Smooth muscle cell (in vitro differentiated cells): ENCODE measurements at regions not wholly inside any gene's neighbourhood (a gene's known extent, or its start where the extent isn't known, plus 50 kb on each side); places are given as distances from the start of the nearest gene placed in this dataset.

Source experiments
- DNase-seq: peaks from one replicate; lab custom pipeline; 2025; ENCODE audit not compliant: unreplicated experiment; lab: John Stamatoyannopoulos, UW
- H2AFZ ChIP-seq: fragments of 200-600 bp; sonication (generic); 2 replicates; pipeline ENCODE4 v1.6.0; 2016; ENCODE audit warnings: antibody characterized with exemption, low read depth, mild to moderate bottlenecking
- H3F3A ChIP-seq: fragments of 200-600 bp; sonication (generic); 2 replicates; pipeline ENCODE4 v1.6.0; 2017; ENCODE audit warnings: antibody characterized with exemption, low read depth
- H3K27ac ChIP-seq: fragments of 200-600 bp; sonication (generic); 2 replicates; pipeline ENCODE4 v1.5.1; 2016; ENCODE audit warnings: low read depth, mild to moderate bottlenecking
- H3K27me3 ChIP-seq: fragments of 200-600 bp; sonication (generic); 2 replicates; pipeline ENCODE4 v1.6.1; 2016; ENCODE audit warnings: low read depth, mild to moderate bottlenecking
- H3K36me3 ChIP-seq: fragments of 200-600 bp; sonication (generic); 2 replicates; pipeline ENCODE4 v1.5.1; 2016; ENCODE audit warnings: low read depth
- H3K4me1 ChIP-seq: fragments of 200-600 bp; sonication (generic); 2 replicates; pipeline ENCODE4 v1.5.1; 2016; ENCODE audit warnings: low read depth
- H3K4me2 ChIP-seq: fragments of 200-600 bp; sonication (generic); 2 replicates; pipeline ENCODE4 v1.6.0; 2016; ENCODE audit warnings: mild to moderate bottlenecking
- H3K4me3 ChIP-seq: fragments of 200-600 bp; sonication (generic); 2 replicates; pipeline ENCODE4 v1.5.1; 2016; ENCODE audit warnings: mild to moderate bottlenecking
- H3K79me2 ChIP-seq: fragments of 200-600 bp; sonication (generic); 2 replicates; pipeline ENCODE4 v1.6.0; 2016; ENCODE audit warnings: low read depth, mild to moderate bottlenecking
- H3K9ac ChIP-seq: fragments of 200-600 bp; sonication (generic); 2 replicates; pipeline ENCODE4 v1.6.0; 2016; ENCODE audit warnings: low read depth
- H3K9me3 ChIP-seq: fragments of 200-600 bp; sonication (generic); replicated peaks from 2 replicates; pipeline ENCODE4 v1.5.1; 2016; ENCODE audit warnings: low read depth
- H4K20me1 ChIP-seq: fragments of 200-600 bp; sonication (generic); 2 replicates; pipeline ENCODE4 v1.6.0; 2016; ENCODE audit warnings: low read depth
- WGBS: methylation state at CpG from one replicate; pipeline ENCODE4 v1.1.7; 2016; ENCODE audit warnings: low lambda C conversion rate; 5-methylcytosine and 5-hydroxymethylcytosine counted together
- TF ChIP-seq, protein P1 (sequence below): fragments of 200-600 bp; sonication (generic); IDR thresholded peaks from 2 replicates; pipeline ENCODE4 v1.5.1; 2017; ENCODE audit warnings: borderline replicate concordance, mild to moderate bottlenecking, antibody characterized with exemption; ENCODE audit not compliant: insufficient read depth, poor library complexity, severe bottlenecking

DNA sequence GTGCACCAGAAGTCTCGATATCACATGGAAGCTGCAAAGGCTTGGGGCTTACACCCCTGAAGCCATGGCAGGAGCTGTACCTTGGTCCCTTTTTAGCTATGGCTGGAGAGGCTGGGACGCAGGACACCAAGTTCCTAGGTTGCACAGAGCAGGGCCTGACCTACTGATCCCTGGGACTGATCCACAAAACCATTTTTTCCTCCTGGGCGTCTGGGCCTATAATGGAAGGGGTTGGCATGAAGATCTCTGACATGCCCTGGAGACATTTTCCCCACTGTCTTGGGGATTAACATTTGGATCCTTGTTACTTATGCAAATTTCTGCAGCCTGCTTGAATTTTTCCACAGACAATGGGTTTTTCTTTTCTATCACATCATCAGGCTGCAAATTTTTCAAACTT lies 286.7 kb upstream of the PTPRD start:
- WGBS: 82% methylated on average over 3 of the region's 3 CpGs

GRCh38 chr9:10903969-10904368 lies 291.2 kb upstream of the PTPRD start:
- no peak for DNase-seq
- Histone ChIP-seq H3K36me3 (no peaks in the 10 kb centered on the region), H3F3A (no peaks in the 10 kb centered on the region), H3K4me3 (no peak overlapping the region), H4K20me1 (no peaks in the 10 kb centered on the region), H3K4me1 (no peaks in the 10 kb centered on the region), H3K27ac (peak overlapping the region; percentile 29), H3K27me3 (no peaks in the 10 kb centered on the region), H2AFZ (no peak overlapping the region), H3K9ac (no peak overlapping the region), H3K9me3 (no peaks in the 10 kb centered on the region), H3K79me2 (no peaks in the 10 kb centered on the region), H3K4me2 (no peak overlapping the region)
- 14% methylated on average over 1 of the region's 1 CpG for WGBS
- TF ChIP-seq, protein P1, sequence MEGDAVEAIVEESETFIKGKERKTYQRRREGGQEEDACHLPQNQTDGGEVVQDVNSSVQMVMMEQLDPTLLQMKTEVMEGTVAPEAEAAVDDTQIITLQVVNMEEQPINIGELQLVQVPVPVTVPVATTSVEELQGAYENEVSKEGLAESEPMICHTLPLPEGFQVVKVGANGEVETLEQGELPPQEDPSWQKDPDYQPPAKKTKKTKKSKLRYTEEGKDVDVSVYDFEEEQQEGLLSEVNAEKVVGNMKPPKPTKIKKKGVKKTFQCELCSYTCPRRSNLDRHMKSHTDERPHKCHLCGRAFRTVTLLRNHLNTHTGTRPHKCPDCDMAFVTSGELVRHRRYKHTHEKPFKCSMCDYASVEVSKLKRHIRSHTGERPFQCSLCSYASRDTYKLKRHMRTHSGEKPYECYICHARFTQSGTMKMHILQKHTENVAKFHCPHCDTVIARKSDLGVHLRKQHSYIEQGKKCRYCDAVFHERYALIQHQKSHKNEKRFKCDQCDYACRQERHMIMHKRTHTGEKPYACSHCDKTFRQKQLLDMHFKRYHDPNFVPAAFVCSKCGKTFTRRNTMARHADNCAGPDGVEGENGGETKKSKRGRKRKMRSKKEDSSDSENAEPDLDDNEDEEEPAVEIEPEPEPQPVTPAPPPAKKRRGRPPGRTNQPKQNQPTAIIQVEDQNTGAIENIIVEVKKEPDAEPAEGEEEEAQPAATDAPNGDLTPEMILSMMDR: no peak

More for the DNA sequence above, 286.7 kb upstream of the PTPRD start:
- no peak overlapping the region for H3K27ac ChIP-seq
- no peaks in the 10 kb centered on the region for H3K27me3 ChIP-seq
- no peaks in the 10 kb centered on the region for H3K9me3 ChIP-seq
- no peaks in the 10 kb centered on the region for H3F3A ChIP-seq
- H3K4me1 ChIP-seq: no peaks in the 10 kb centered on the region
- H3K36me3 ChIP-seq: no peaks in the 10 kb centered on the region
- H3K79me2 ChIP-seq: no peaks in the 10 kb centered on the region
- no peak overlapping the region for H3K4me3 ChIP-seq
- H3K9ac ChIP-seq: no peak overlapping the region
- TF ChIP-seq, protein P1: no peak
- no peaks in the 10 kb centered on the region for H4K20me1 ChIP-seq
- no peak overlapping the region for H2AFZ ChIP-seq
- H3K4me2 ChIP-seq: no peak overlapping the region
- no peak for DNase-seq

GRCh38 chr9:10910779-10911178 lies 298.0 kb upstream of the PTPRD start:
- Histone ChIP-seq H3K4me3 (no peak overlapping the region), H3K9me3 (no peaks in the 10 kb centered on the region), H2AFZ (no peak overlapping the region), H3K4me2 (no peak overlapping the region), H3K27me3 (no peaks in the 10 kb centered on the region), H3K9ac (no peak overlapping the region), H3K27ac (no peak overlapping the region), H4K20me1 (no peaks in the 10 kb centered on the region), H3K79me2 (no peaks in the 10 kb centered on the region), H3K36me3 (no peaks in the 10 kb centered on the region), H3K4me1 (no peaks in the 10 kb centered on the region), H3F3A (no peaks in the 10 kb centered on the region)
- 95% methylated on average over 24 of the region's 25 CpGs for whole genome bisulfite sequencing
- TF ChIP-seq, protein P1: no peak
- DNase-seq: no peak

DNA sequence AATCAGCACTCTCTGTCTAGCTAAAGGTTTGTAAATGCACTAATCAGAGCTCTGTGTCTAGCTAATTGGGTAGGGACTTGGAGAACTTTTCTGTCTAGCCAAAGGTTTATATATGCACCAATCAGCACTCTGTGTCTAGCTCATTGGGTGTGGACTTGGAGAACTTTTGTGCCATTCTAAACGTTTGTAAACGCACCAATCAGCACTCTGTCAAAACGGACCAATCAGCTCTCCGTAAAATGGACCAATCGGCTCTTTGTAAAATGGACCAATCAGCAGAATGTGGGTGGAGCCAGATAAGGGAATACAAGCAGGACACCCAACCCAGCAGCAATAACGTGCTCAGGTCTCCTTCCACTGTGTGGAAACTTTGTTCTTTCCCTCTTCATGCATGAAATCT lies 298.6 kb upstream of the PTPRD start:
- H3K9ac ChIP-seq: no peak overlapping the region
- WGBS: 95% methylated on average over 6 of the region's 6 CpGs
- TF ChIP-seq, protein P1: no peak
- no peaks in the 10 kb centered on the region for H3K36me3 ChIP-seq
- H3K27me3 ChIP-seq: no peaks in the 10 kb centered on the region
- no peaks in the 10 kb centered on the region for H3K79me2 ChIP-seq
- H3F3A ChIP-seq: no peaks in the 10 kb centered on the region
- DNase-seq: no peak
- no peak overlapping the region for H2AFZ ChIP-seq
- H4K20me1 ChIP-seq: no peaks in the 10 kb centered on the region
- no peaks in the 10 kb centered on the region for H3K4me1 ChIP-seq
- no peak overlapping the region for H3K27ac ChIP-seq
- H3K4me2 ChIP-seq: no peak overlapping the region
- H3K4me3 ChIP-seq: no peak overlapping the region
- no peaks in the 10 kb centered on the region for H3K9me3 ChIP-seq
